HEK293T (cell line): ENCODE measurements at regions not wholly inside any gene's neighbourhood (a gene's known extent, or its start where the extent isn't known, plus 50 kb on each side); places are given as distances from the start of the nearest gene placed in this dataset.

Source experiments
- CTCF ChIA-PET: fragments of 350-600 bp; formaldehyde crosslinking; extraction: SDS; loops from one replicate; lab custom pipeline; 2021; ENCODE audit warnings: antibody characterized with exemption, inconsistent platforms; lab: Yijun Ruan, JAX
- POLR2A ChIA-PET: fragments of 350-600 bp; formaldehyde crosslinking; extraction: SDS; loops from one replicate; lab custom pipeline; 2020; ENCODE audit warnings: antibody characterized with exemption, inconsistent platforms; lab: Yijun Ruan, JAX
- DNase-seq: peaks from one replicate; pipeline ENCODE4 v3.0.0; 2012; ENCODE audit warnings: mixed read lengths; ENCODE audit errors: extremely low spot score
- ARNT ChIP-seq: fragments of 450-650 bp; IDR thresholded peaks from 2 replicates; pipeline ENCODE4 v1.6.1; 2017; ENCODE audit warnings: mild to moderate bottlenecking
- BHLHE40 ChIP-seq: fragments of 450-650 bp; IDR thresholded peaks from 2 replicates; pipeline ENCODE4 v1.6.1; 2016; ENCODE audit warnings: mild to moderate bottlenecking, moderate library complexity, borderline replicate concordance
- CTBP1 ChIP-seq: fragments of 450-650 bp; IDR thresholded peaks from 2 replicates; pipeline ENCODE4 v1.6.1; 2016; ENCODE audit warnings: borderline replicate concordance
- ELF4 ChIP-seq: fragments of 450-650 bp; IDR thresholded peaks from 2 replicates; pipeline ENCODE4 v1.6.1; 2017; ENCODE audit warnings: antibody characterized with exemption
- FOXA1 ChIP-seq: fragments of 450-650 bp; IDR thresholded peaks from 2 replicates; pipeline ENCODE4 v1.6.1; 2016; ENCODE audit warnings: mild to moderate bottlenecking
- FOXK2 ChIP-seq: fragments of 450-650 bp; IDR thresholded peaks from 2 replicates; pipeline ENCODE4 v1.6.1; 2016; ENCODE audit warnings: mild to moderate bottlenecking
- FOXM1 ChIP-seq: fragments of 450-650 bp; IDR thresholded peaks from 2 replicates; pipeline ENCODE4 v1.6.1; 2017; ENCODE audit warnings: mild to moderate bottlenecking, borderline replicate concordance
- HDGF ChIP-seq: fragments of 450-650 bp; IDR thresholded peaks from 2 replicates; pipeline ENCODE4 v1.6.1; 2017; ENCODE audit warnings: antibody characterized with exemption, borderline replicate concordance
- L3MBTL2 ChIP-seq: fragments of 450-650 bp; conservative IDR thresholded peaks from 2 replicates; pipeline ENCODE4 v1.6.1; 2016; ENCODE audit warnings: mild to moderate bottlenecking
- LEF1 ChIP-seq: fragments of 450-650 bp; IDR thresholded peaks from 2 replicates; pipeline ENCODE4 v1.6.1; 2017; ENCODE audit warnings: mild to moderate bottlenecking, borderline replicate concordance
- NFRKB ChIP-seq: fragments of 450-650 bp; IDR thresholded peaks from 2 replicates; pipeline ENCODE4 v1.6.1; 2016; ENCODE audit warnings: mild to moderate bottlenecking, moderate library complexity
- SP1 ChIP-seq: fragments of 450-650 bp; IDR thresholded peaks from 2 replicates; pipeline ENCODE4 v1.6.1; 2017
- SUZ12 ChIP-seq: fragments of 450-650 bp; IDR thresholded peaks from 2 replicates; pipeline ENCODE4 v1.6.1; 2016; ENCODE audit warnings: mild to moderate bottlenecking
- TARDBP ChIP-seq: fragments of 450-650 bp; IDR thresholded peaks from 2 replicates; pipeline ENCODE4 v1.6.1; 2016
- ZNF384 ChIP-seq: fragments of 450-650 bp; IDR thresholded peaks from 2 replicates; pipeline ENCODE4 v1.6.1; 2016
- TF ChIP-seq, protein P1 (sequence below): fragments of 450-650 bp; IDR thresholded peaks from 2 replicates; pipeline ENCODE4 v1.6.1; 2016

DNA sequence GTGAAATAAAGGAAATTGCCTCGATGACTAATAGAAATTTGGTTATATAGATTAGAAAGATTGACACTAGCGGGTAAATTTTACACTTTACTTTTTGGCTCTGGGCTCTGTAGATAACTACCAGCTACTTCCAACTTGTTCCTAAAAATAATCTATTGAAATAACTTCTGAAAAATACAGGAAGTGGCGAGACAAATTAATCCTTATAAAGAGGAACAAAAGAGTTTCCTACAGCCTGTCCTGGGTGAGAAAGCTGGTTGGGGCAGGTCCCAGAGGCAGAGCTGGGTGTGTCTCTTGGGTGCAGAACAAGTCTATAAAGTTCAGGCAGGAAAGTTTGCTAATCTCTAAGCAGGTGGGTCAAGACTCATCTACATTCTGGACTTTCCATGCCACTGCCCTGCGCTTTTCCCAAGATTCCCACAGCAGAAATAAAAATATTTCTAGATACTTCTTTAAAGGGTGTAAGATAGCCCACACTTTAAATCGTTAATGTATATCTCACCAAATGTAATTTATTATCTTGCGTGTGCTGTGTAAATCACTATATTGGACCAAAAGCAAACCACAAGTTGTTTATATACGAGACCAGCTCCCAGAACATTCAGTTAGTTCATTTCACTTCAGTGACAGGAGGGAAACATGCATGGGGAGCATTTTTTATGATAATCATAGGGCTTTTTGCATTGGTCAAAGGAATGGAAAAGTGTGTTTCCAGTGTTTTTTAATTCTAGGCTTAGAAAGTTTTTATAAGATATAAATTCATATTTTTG is 70.1 kb upstream of the NRIP1 start:
- DNase-seq = no peak
- POLR2A ChIA-PET = no interaction called here
- TF ChIP-seq LEF1 (no peak), FOXA1 (no peak), NFRKB (no peak), CTBP1 (no peak), FOXM1 (no peak), ARNT (no peak), ZNF384 (no peak), ELF4 (no peak), BHLHE40 (no peak), SP1 (no peak), L3MBTL2 (no peak)
- TF ChIP-seq, protein P1, sequence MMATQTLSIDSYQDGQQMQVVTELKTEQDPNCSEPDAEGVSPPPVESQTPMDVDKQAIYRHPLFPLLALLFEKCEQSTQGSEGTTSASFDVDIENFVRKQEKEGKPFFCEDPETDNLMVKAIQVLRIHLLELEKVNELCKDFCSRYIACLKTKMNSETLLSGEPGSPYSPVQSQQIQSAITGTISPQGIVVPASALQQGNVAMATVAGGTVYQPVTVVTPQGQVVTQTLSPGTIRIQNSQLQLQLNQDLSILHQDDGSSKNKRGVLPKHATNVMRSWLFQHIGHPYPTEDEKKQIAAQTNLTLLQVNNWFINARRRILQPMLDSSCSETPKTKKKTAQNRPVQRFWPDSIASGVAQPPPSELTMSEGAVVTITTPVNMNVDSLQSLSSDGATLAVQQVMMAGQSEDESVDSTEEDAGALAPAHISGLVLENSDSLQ = no peak
- CTCF ChIA-PET = no interaction called here

DNA sequence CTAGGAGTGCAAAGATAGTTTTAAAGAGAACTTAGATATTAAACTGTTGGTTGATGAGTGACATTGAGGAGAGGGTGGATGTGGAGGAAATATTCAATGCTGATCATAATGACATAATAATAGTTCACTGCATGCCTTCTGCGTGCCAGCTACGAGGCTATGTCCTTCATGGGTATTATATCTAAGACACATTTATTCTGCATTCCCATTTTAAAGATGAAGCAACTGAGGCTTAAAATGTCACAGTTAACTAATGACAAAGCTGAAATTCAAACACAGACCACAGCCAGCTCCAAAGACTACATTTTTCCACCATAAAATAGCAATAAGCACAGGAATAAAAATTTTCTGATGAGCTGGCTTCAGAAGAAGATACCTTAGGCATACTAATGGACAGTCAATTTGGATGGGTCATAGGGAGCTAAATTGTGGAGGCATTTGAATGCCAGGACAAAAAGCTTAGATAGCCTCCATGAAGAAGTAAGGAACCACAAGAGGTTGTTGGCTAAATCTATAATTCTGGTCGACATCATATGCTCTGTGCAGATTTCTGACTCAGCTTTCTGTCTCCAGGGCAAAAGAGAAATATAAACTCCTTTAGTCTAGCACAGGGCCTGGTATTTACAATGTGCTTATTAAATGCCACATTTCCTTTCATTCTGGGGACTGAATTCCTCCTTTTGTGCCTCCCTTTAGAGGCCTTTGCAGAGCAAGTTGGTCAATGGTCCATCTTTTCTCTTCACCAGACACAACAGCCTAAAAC is 71.2 kb upstream of the NRIP1 start:
- TF ChIP-seq CTBP1 = no peak
- TF ChIP-seq L3MBTL2 = no peak
- no peak for TF ChIP-seq FOXA1
- TF ChIP-seq LEF1 = no peak
- TF ChIP-seq BHLHE40 = no peak
- ChIA-PET POLR2A (no interaction called here), CTCF (no interaction called here)
- DNase-seq = no peak

DNA sequence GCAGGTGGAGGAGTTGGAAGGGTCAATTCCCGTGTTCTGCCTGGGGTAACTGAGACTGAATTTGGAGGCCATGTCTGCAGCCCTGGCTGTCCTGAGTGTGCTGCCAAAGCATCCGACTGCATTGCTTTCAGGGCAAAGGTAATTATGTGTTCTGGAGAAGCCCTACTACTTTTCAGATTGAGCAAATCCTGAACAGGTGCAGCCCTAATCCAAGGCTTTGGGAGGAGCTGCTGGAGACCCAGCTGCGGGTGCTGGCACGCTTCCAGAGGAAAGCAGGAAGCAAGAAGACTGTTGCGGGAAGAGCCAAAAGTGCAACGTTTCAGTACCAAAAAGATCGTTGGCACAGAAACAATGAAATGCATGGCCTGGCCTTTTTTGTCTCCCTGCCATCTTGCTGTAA is 73.7 kb upstream of the NRIP1 start:
- CTCF ChIA-PET = no interaction called here
- DNase-seq = no peak
- POLR2A ChIA-PET = no interaction called here
- TF ChIP-seq HDGF (no peak), L3MBTL2 (no peak), SP1 (no peak), FOXA1 (no peak), NFRKB (no peak), ELF4 (no peak), FOXK2 (no peak), TARDBP (no peak)

DNA sequence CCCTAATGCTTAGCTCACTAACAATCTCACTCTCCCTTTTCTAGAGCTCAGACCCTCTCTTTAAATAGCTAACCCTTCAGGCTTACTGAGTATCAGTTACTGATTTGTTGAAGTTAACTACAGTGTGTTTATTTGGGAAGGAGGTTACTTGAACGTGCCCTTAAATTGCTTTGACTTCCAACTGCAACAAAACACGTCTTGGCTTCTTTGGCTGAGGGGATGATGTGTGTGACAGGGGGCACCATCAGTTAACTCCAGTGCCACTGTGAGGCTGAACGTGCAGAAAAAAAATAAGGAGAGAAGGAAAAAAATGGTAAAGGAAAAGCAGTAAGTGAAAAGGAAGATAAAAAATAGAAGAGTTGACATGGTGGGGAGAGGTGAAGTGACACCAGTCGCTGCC is 75.1 kb upstream of the NRIP1 start:
- CTCF ChIA-PET = no interaction called here
- POLR2A ChIA-PET = no interaction called here
- DNase-seq = no peak
- no peak for TF ChIP-seq ARNT
- no peak for TF ChIP-seq HDGF
- no peak for TF ChIP-seq NFRKB
- no peak for TF ChIP-seq SUZ12

DNA sequence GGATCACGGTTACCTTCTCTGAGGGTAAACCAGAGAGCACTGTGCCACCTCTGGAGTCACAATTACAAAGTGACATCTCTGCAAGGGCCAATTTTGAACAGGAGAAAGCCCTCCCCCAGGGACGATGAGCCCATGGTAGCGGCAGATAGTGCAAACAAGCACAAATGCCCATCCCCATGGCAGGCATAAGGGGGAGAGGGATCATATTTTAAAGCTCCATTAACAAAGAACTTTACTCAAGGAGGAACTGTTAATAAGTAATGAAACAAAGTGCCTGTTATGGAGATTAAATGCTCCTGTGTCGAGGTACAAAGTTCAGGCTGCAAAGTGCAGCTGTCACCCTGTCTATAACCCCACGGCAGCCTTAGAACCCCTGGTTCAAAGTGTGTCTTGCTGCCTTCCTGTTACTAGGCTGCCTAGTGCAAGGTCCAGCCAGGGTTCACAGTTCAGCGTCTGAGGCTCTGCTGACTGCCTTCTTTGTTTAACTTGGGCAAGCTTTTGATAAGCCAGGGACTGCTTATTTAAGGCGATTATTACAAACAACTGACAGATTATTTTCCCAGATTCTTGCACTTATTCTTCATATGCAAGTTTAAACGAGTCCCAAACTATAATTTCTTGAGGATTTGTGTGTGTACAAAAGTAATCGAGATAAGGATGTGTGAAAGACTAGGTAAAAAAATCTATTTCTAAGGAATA is 75.7 kb upstream of the NRIP1 start:
- POLR2A ChIA-PET = no interaction called here
- TF ChIP-seq ARNT (no peak), TARDBP (no peak), HDGF (no peak), FOXA1 (no peak), LEF1 (no peak), FOXK2 (no peak), CTBP1 (no peak), ZNF384 (no peak), NFRKB (no peak), BHLHE40 (no peak), ELF4 (no peak), FOXM1 (no peak), SUZ12 (no peak), L3MBTL2 (no peak), SP1 (no peak)
- TF ChIP-seq, protein P1 = no peak
- CTCF ChIA-PET = no interaction called here
- no peak for DNase-seq

DNA sequence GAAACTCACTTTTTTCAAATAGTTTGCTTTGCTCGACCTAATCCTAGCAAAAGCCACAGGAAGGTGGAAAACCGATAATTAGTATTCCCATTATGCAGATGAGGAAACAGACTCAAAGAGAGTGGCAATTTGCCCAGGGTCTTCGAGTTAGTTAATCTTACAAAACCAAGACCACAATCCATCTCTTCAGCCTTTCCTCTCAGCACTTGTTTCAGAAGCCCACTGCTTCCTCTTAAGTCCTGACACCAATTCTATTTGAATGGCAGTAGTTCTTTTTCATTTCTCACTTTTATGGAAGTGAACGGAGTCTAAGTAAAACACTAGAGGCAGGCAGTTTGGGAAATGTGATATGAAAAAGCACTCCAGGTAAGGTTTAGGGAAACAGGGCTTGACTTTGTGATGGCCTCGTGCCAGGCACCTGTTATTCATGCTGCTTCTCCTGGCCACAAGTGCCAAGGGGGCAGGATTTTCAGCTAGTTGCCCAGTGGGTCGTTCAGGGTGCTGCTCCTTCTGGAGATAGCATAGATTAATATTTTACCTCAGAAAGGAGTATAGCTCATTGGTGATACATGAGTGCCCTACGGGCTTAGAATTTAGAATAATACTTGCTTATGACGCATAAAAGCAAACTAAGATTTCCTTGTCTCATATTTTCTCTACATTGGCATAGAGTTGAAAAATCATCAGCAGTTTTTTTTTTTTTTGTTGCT is 76.6 kb upstream of the NRIP1 start:
- TF ChIP-seq ARNT (no peak), FOXK2 (no peak), SP1 (no peak), LEF1 (no peak), L3MBTL2 (no peak), CTBP1 (no peak), HDGF (no peak), SUZ12 (no peak), FOXA1 (no peak), TARDBP (no peak), FOXM1 (no peak), ZNF384 (no peak), NFRKB (no peak), BHLHE40 (no peak), ELF4 (no peak)
- TF ChIP-seq, protein P1 = no peak
- no peak for DNase-seq
- ChIA-PET POLR2A (no interaction called here), CTCF (no interaction called here)
